ENCODE measurements at regions not wholly inside any gene's neighbourhood (a gene's known extent, or its start where the extent isn't known, plus 50 kb on each side); places are given as distances from the start of the nearest gene placed in this dataset.
"Not testable (repeated sequence)": the region's sequence is repeated elsewhere in the genome, so short reads cannot be mapped to it uniquely, and the experiment has no call there.

DNA sequence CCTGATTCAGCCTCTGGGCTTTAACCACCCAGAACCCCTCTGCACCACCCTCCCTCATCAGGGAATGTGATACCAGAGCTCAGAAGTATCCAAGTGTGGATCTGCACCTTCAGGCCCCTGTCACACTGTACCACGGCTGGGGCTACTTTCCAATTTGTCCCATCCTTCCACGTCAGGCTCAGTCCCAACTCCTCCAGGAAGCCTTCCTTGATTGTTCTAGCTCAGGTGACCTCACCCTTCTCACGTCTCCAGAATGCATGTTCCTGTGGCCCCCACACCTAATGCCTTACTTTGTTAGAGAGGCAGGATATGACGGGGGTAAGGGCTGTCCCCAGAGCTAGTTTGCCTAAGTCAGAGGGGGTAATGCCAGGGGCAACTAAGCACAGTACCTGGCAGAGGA lies 134.3 kb downstream of the TFCP2L1 start:
- no peak overlapping the region for H3K4me3 ChIP-seq (ENCODE audit: low read depth in 1 of 2, low read length in 1 of 2)
- no peaks in the 10 kb centered on the region for H3K4me1 ChIP-seq (ENCODE audit: control insufficient read depth in 1 of 2, insufficient read depth in 1 of 2, low read depth in 1 of 2, low read length in 1 of 2)
- H3K9me3 ChIP-seq = no peaks in the 10 kb centered on the region
- no peaks in the 10 kb centered on the region for H3K36me3 ChIP-seq
- no peak overlapping the region for H3K27ac ChIP-seq
- TF ChIP-seq, protein P1, sequence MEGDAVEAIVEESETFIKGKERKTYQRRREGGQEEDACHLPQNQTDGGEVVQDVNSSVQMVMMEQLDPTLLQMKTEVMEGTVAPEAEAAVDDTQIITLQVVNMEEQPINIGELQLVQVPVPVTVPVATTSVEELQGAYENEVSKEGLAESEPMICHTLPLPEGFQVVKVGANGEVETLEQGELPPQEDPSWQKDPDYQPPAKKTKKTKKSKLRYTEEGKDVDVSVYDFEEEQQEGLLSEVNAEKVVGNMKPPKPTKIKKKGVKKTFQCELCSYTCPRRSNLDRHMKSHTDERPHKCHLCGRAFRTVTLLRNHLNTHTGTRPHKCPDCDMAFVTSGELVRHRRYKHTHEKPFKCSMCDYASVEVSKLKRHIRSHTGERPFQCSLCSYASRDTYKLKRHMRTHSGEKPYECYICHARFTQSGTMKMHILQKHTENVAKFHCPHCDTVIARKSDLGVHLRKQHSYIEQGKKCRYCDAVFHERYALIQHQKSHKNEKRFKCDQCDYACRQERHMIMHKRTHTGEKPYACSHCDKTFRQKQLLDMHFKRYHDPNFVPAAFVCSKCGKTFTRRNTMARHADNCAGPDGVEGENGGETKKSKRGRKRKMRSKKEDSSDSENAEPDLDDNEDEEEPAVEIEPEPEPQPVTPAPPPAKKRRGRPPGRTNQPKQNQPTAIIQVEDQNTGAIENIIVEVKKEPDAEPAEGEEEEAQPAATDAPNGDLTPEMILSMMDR (IDR thresholded peaks at IDR 0.05) = no peak
- no peaks in the 10 kb centered on the region for H3K27me3 ChIP-seq

DNA sequence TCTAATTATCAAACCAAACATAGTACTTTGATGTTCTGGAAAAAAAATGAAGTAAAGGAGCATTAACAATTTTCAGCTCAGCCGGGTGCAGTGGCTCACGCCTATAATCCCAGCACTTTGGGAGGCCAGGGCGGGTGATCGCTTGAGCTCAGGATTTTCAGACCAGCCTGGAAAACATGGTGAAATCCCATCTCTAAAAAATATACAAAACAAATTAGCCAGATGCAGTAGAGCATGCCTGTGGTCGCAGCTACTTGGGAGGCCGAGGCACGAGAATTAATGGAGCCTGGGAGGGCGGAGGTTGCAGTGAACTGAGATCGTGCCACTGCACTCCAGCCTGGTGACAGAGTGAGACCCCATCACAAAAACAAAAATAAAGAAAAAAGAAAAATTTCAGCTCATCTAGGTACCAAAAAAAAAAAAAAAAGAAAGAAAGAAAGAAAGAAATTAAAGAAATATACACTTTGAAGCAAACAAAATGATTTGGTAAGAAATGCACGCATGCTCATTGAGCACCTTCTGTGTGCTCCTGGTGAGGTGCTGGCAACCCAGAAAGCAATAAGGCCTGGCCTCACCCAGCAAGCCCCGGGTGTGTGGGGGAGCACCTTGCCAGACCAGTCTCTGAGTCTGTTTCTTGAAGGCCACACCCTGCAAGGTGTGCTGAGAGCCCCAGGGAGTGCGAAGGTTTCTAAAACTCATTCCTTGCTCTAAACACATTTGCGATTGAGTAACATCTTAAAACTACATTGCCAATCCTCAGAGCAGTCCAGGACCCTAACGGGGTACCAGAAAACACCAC lies 133.5 kb downstream of the TFCP2L1 start:
- no peaks in the 10 kb centered on the region for H3K36me3 ChIP-seq
- no peaks in the 10 kb centered on the region for H3K4me1 ChIP-seq (ENCODE audit: control insufficient read depth in 1 of 2, insufficient read depth in 1 of 2, low read depth in 1 of 2, low read length in 1 of 2)
- no peaks in the 10 kb centered on the region for H3K9me3 ChIP-seq
- H3K4me3 ChIP-seq (ENCODE audit: low read depth in 1 of 2, low read length in 1 of 2) = no peak overlapping the region
- no peaks in the 10 kb centered on the region for H3K27me3 ChIP-seq
- H3K27ac ChIP-seq = no peak overlapping the region
- TF ChIP-seq, protein P1 (IDR thresholded peaks at IDR 0.05) = no peak

DNA sequence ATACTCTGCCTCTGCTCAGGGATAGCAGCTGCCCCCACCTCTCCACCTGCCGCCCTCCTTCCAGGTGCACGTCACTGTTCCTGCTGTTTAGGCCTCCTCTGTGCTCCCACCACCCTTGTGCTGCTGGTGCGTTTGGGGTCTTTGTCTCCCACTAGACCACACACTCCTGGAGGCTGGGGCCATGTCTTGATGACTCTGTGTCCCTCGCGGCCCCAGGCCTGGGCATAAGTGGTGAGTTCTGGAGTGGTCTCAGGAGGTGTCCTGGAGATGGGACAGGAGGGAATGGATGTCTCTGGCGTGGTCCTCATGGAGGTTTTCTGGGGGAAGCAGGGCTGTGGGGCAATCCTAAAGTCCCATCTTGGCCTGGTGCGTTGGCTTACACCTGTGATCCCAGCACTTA lies 132.1 kb downstream of the TFCP2L1 start:
- Histone ChIP-seq H3K4me3 (ENCODE audit: low read depth in 1 of 2, low read length in 1 of 2) (no peak overlapping the region), H3K27ac (no peak overlapping the region), H3K36me3 (no peaks in the 10 kb centered on the region), H3K27me3 (no peaks in the 10 kb centered on the region), H3K9me3 (no peaks in the 10 kb centered on the region), H3K4me1 (ENCODE audit: control insufficient read depth in 1 of 2, insufficient read depth in 1 of 2, low read depth in 1 of 2, low read length in 1 of 2) (no peaks in the 10 kb centered on the region)
- TF ChIP-seq, protein P1 (IDR thresholded peaks at IDR 0.05) = no peak

DNA sequence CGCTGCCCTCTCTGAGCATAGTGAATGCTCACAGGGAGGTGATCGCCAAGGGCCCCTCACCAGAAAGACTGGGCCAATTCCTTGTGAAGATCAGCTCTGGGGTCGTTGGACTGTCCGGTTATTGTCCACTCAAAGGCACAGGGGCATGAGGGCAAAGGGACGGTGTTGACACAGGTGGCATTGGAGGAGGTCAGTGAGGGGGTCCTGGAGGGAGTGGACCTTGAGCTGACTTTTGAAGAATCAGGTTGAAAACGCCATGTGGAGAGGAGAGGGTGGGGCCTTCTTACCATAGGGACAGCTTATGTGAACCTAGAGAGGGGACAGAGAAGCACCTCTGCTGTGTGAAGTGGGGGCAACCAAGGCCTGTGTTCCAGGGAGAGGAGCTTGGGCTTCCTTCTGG lies 131.5 kb downstream of the TFCP2L1 start:
- Histone ChIP-seq H3K36me3 (no peaks in the 10 kb centered on the region), H3K4me1 (ENCODE audit: control insufficient read depth in 1 of 2, insufficient read depth in 1 of 2, low read depth in 1 of 2, low read length in 1 of 2) (no peaks in the 10 kb centered on the region), H3K4me3 (ENCODE audit: low read depth in 1 of 2, low read length in 1 of 2) (no peak overlapping the region), H3K27ac (no peak overlapping the region), H3K27me3 (no peaks in the 10 kb centered on the region), H3K9me3 (no peaks in the 10 kb centered on the region)
- TF ChIP-seq, protein P1 (IDR thresholded peaks at IDR 0.05) = no peak

DNA sequence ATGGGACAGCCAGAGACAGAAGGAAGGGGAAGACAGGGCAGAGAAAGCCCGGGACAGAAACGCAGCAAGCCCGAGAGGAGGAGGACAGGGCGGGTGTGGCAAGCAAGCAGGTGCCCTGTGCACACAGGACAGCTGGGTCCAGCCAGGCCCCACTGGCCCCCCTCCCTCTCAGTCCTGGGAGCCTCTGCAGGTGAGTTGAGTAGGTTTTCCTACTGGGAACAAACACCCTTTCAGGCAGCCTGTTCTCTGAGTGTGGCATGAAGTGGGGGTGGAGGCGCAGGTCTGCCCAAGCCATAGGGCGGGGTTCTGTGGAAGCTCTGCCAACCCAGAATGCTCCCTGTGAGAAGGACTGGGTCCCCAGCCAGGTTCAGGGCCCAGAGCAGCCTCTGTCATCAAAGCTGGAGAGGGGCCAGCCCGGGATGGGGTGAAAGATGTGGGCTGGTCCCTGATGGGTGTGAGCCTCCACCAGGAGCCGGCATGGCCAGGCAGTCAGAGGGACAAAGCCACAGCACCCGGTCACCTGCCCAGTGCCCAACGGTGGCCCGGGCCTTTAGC lies 129.4 kb downstream of the TFCP2L1 start:
- H3K27me3 ChIP-seq = no peaks in the 10 kb centered on the region
- H3K27ac ChIP-seq = no peak overlapping the region
- no peaks in the 10 kb centered on the region for H3K36me3 ChIP-seq
- no peak overlapping the region for H3K4me3 ChIP-seq (ENCODE audit: low read depth in 1 of 2, low read length in 1 of 2)
- H3K9me3 ChIP-seq = no peaks in the 10 kb centered on the region
- H3K4me1 ChIP-seq (ENCODE audit: control insufficient read depth in 1 of 2, insufficient read depth in 1 of 2, low read depth in 1 of 2, low read length in 1 of 2) = no peaks in the 10 kb centered on the region
- TF ChIP-seq, protein P1 (IDR thresholded peaks at IDR 0.05) = no peak

DNA sequence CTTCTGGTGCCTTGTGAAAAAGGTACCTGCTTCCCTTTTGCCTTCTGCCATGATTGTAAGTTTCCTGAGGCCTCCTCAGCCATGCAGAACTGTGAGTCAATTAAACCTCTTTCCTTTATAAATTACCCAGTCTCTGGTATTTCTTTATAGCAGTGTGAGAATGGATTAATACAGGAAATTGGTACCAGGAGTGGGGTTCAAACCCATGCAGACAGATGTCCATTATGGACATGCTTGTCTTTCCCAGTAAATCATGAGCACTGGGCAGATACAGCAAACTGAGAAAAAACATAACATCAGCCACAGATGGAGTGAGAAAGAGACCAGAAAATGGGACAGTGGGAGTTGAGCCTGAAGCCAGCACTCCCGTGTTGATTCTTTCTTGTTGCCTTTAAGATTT lies 127.5 kb downstream of the TFCP2L1 start:
- H3K27me3 ChIP-seq; H3K9me3 ChIP-seq; H3K4me1 ChIP-seq (ENCODE audit: control insufficient read depth in 1 of 2, insufficient read depth in 1 of 2, low read depth in 1 of 2, low read length in 1 of 2); H3K4me3 ChIP-seq (ENCODE audit: low read depth in 1 of 2, low read length in 1 of 2); H3K27ac ChIP-seq; H3K36me3 ChIP-seq: not testable (repeated sequence)
